ENCODE measurements at regions not wholly inside any gene's neighbourhood (a gene's known extent, or its start where the extent isn't known, plus 50 kb on each side); places are given as distances from the start of the nearest gene placed in this dataset.

DNA sequence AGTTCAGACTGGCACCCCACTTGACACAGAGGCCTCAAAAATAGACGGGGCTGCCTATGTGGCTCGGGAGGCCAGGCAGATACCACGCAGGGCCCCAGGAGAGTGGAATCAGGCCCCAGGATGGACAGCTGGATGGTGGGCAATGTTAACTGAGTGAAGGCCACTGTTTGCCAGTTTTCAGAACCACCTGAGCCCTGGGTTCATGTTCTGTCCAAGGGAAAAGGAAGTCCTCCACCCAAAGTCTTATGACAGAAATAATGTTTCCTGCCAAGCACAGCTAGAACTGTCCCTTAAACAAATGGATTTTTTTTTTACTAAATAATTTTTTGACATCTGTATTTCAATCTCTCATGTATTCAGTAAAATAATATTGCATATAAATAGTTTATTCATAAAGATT is 228.4 kb downstream of the KLF13 start:
- intact Hi-C loops (cut with DNase I), result no loop called here
- Histone ChIP-seq H3K4me3 (no peak overlapping the region), H3K36me3 (no peaks in the 10 kb centered on the region), H3K9me3 (no peaks in the 10 kb centered on the region), H3K27ac (peak overlapping the region in 1 of 2 donors; percentile 27), H3K27me3 (replicated peaks; ENCODE audit: insufficient read depth) (no peaks in the 10 kb centered on the region), H3K4me1 (replicated peaks) (no peaks in the 10 kb centered on the region)
- no peak for TF ChIP-seq POLR2AphosphoS5 (IDR thresholded peaks at IDR 0.05)
- TF ChIP-seq POLR2A (IDR thresholded peaks at IDR 0.05), result no peak
- no peak for TF ChIP-seq CTCF (IDR thresholded peaks at IDR 0.05)
- 84% methylated on average over 3 of the region's 3 CpGs for WGBS
- no peak for DNase-seq (ENCODE audit: low spot score)

- intact Hi-C loops (cut with DNase I), result no loop called here
- Histone ChIP-seq H3K4me1 (replicated peaks) (no peaks in the 10 kb centered on the region), H3K9me3 (no peaks in the 10 kb centered on the region), H3K4me3 (no peak overlapping the region), H3K27me3 (replicated peaks; ENCODE audit: insufficient read depth) (no peaks in the 10 kb centered on the region), H3K27ac (no peak overlapping the region), H3K36me3 (no peaks in the 10 kb centered on the region)
- no peak for DNase-seq (ENCODE audit: low spot score)
- TF ChIP-seq POLR2A (IDR thresholded peaks at IDR 0.05) (no peak), CTCF (IDR thresholded peaks at IDR 0.05) (no peak), POLR2AphosphoS5 (IDR thresholded peaks at IDR 0.05) (no peak)
- 91% methylated on average over 9 of the region's 9 CpGs for whole genome bisulfite sequencing
Observed at GRCh38 chr15:31556494-31557150, 230.0 kb downstream of the KLF13 start.

DNA sequence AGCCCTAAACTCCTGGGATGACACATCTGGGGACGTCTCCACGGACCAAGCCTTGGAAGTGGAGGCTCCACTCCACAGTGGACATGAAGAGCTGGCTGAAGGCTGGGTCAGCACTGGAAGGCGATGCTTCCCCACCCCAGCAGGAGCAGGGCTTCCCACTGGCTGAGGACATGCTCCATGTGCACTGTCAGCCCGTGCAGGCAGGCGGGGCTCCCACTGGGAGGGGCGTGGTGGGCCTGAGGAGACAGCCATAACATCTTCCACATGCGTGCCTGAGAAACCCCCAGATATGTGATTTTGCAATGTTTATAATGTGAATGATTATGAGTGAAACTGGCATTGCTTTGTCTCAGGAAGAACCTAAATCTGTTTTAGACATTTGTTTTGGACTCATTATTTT is 231.3 kb downstream of the KLF13 start:
- H3K4me3 ChIP-seq, result no peak overlapping the region
- intact Hi-C loops (cut with DNase I), result no loop called here
- H3K36me3 ChIP-seq, result no peaks in the 10 kb centered on the region
- WGBS, result 82% methylated on average over 6 of the region's 7 CpGs
- no peaks in the 10 kb centered on the region for H3K27me3 ChIP-seq (replicated peaks; ENCODE audit: insufficient read depth)
- no peak for DNase-seq (ENCODE audit: low spot score)
- H3K4me1 ChIP-seq (replicated peaks), result no peaks in the 10 kb centered on the region
- no peaks in the 10 kb centered on the region for H3K9me3 ChIP-seq
- TF ChIP-seq POLR2AphosphoS5 (IDR thresholded peaks at IDR 0.05), result no peak
- no peak for TF ChIP-seq POLR2A (IDR thresholded peaks at IDR 0.05)
- no peak overlapping the region for H3K27ac ChIP-seq

DNA sequence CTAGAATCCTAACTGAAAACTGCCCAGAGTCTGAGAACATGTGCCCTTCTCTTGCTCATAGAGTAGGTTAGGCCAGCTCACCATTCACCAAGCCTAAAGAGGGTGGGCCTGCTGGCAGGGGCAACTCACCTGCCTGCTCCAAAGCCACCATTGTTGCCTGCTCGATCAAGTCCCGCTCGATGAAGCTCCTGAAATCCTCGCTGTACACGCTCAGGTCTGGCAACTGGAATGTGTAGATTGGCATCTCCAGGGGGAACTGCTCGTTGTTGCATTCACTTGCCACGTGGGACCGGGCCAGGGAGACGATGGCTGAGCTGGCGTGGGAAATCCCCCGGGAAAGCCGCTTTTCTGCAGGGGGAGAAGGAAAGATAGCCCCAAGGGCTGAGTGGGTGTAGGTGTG is 232.2 kb downstream of the KLF13 start:
- DNase-seq (ENCODE audit: low spot score), result no peak
- no peak overlapping the region for H3K4me3 ChIP-seq
- no peaks in the 10 kb centered on the region for H3K9me3 ChIP-seq
- WGBS, result 81% methylated on average over 12 of the region's 12 CpGs
- H3K27ac ChIP-seq, result no peak overlapping the region
- intact Hi-C loops (cut with DNase I), result no loop called here
- H3K27me3 ChIP-seq (replicated peaks; ENCODE audit: insufficient read depth), result no peaks in the 10 kb centered on the region
- no peaks in the 10 kb centered on the region for H3K36me3 ChIP-seq
- TF ChIP-seq CTCF (IDR thresholded peaks at IDR 0.05), result no peak
- TF ChIP-seq POLR2AphosphoS5 (IDR thresholded peaks at IDR 0.05), result no peak
- TF ChIP-seq POLR2A (IDR thresholded peaks at IDR 0.05), result no peak
- no peaks in the 10 kb centered on the region for H3K4me1 ChIP-seq (replicated peaks)

GRCh38 chr15:31559786-31560185 is 233.2 kb downstream of the KLF13 start:
- Histone ChIP-seq H3K4me1 (replicated peaks) (no peaks in the 10 kb centered on the region), H3K9me3 (no peaks in the 10 kb centered on the region), H3K27me3 (replicated peaks; ENCODE audit: insufficient read depth) (no peaks in the 10 kb centered on the region), H3K4me3 (no peak overlapping the region), H3K27ac (no peak overlapping the region), H3K36me3 (no peaks in the 10 kb centered on the region)
- no peak for DNase-seq (ENCODE audit: low spot score)
- 86% methylated on average over 3 of the region's 3 CpGs for WGBS
- TF ChIP-seq POLR2AphosphoS5 (IDR thresholded peaks at IDR 0.05) (no peak), CTCF (IDR thresholded peaks at IDR 0.05) (no peak), POLR2A (IDR thresholded peaks at IDR 0.05) (no peak)
- intact Hi-C loops (cut with DNase I), result no loop called here

Data from prostate gland (tissue), 2 donors.